Activated CD8-positive, alpha-beta T cell treated with anti-CD3 and anti-CD28 coated beads, Interleukin-2, amount 10 ng/mL, durations not matched to agents 7 days and 5 days (primary cell): ENCODE measurements at regions not wholly inside any gene's neighbourhood (a gene's known extent, or its start where the extent isn't known, plus 50 kb on each side); places are given as distances from the start of the nearest gene placed in this dataset.

Experiments
- ATAC-seq: fragments of 150-1000 bp; cut with Tn5 transposase; one replicate; pipeline ENCODE4 v1.10.0; 2021; ENCODE audit warnings: moderate library complexity
- CTCF ChIA-PET: fragments of 350-600 bp; sonication (Branson Sonifier 250); formaldehyde crosslinking; loops from one replicate; lab custom pipeline; 2021; ENCODE audit warnings: antibody characterized with exemption; lab: Charles Lee
- POLR2A ChIA-PET: fragments of 350-600 bp; sonication (Branson Sonifier 250); formaldehyde crosslinking; loops from one replicate; lab custom pipeline; 2021; ENCODE audit warnings: antibody characterized with exemption; lab: Charles Lee
- DNase-seq: peaks from one replicate; pipeline ENCODE4 v3.0.0-alpha.2; 2020
- H3K27ac Mint-ChIP-seq: one replicate; pipeline ENCODE4 v1.8.0; 2021; ENCODE audit warnings: mild to moderate bottlenecking, mixed read lengths
- H3K27me3 Mint-ChIP-seq: one replicate; pipeline ENCODE4 v1.8.0; 2021; ENCODE audit warnings: low read depth, mixed read lengths
- H3K36me3 Mint-ChIP-seq: one replicate; pipeline ENCODE4 v1.8.0; 2021; ENCODE audit warnings: low read depth, mixed read lengths
- H3K4me1 Mint-ChIP-seq: one replicate; pipeline ENCODE4 v1.8.0; 2021; ENCODE audit warnings: low read depth, mixed read lengths
- H3K4me3 Mint-ChIP-seq: one replicate; pipeline ENCODE4 v1.8.0; 2021; ENCODE audit warnings: mild to moderate bottlenecking, mixed read lengths
- H3K9me3 Mint-ChIP-seq: one replicate; pipeline ENCODE4 v1.8.0; 2022; ENCODE audit warnings: mixed read lengths; ENCODE audit not compliant: insufficient read depth

- Mint-ChIP-seq H3K27me3 (peaks cover 27% of the 10 kb centered on the region), H3K27ac (no peak overlapping the region), H3K4me3 (no peak overlapping the region), H3K36me3 (no peaks in the 10 kb centered on the region), H3K9me3 (peaks cover 3% of the 10 kb centered on the region), H3K4me1 (no peaks in the 10 kb centered on the region)
- ChIA-PET CTCF (interaction anchor here (0.8 kb wide), 1 partner anchor 11 kb away, joined by 3 read pairs; no protein-coding TSS in a partner anchor), POLR2A (no interaction called here)
- DNase-seq (no peak), ATAC-seq (no peak)
Observed at GRCh38 chr2:196442211-196442610, 197.3 kb upstream of the CCDC150 start.

DNA sequence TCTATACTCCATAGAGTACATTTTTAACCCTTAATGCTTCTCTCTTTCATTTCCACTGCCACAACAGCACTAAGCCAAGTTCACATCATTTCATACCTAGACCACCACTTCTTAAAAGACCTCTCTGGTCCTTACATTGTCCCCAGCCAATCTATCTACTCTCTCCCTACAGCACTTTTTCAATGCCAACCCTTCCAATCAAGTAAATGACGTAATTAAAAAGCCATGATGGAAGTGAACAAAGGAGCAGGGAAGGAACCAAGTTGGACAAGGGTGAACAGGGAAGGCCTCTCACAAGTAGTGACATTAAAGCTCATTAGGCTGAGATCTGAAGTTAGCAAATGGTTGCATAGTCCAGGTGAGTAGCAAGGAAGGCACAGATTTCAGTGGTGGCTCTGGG lies 195.1 kb upstream of the CCDC150 start:
- peaks cover 23% of the 10 kb centered on the region for H3K27me3 Mint-ChIP-seq
- DNase-seq: no peak
- no peak overlapping the region for H3K4me3 Mint-ChIP-seq
- no peak overlapping the region for H3K27ac Mint-ChIP-seq
- ATAC-seq: no peak
- no peaks in the 10 kb centered on the region for H3K4me1 Mint-ChIP-seq
- H3K36me3 Mint-ChIP-seq: no peaks in the 10 kb centered on the region
- ChIA-PET CTCF (interaction anchor here (0.6 to 1.7 kb wide), 2 partner anchors 9 to 345 kb away, joined by 4 to 5 read pairs; no protein-coding TSS in a partner anchor), POLR2A (no interaction called here)
- peaks cover 3% of the 10 kb centered on the region for H3K9me3 Mint-ChIP-seq

DNA sequence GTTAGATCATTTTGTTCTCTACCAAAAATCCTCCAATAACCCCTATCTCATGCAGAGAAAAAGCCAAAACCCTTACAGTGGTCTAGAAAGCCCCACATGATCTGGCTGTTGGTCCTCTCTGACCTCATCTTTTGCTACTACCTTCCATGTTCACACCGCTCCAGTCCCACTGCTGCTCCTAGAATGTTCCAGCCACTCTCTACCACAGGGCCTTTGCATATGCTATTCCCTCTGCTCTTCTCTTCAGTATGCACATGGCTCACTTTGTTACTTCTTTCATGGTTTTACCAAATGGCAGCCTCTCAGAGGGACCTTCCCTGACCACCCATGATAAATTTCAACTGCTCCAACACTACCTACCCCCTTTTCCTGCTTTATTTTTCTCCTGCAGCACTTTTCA lies 193.5 kb upstream of the CCDC150 start:
- DNase-seq: no peak
- Mint-ChIP-seq H3K27me3 (peaks cover 19% of the 10 kb centered on the region), H3K4me3 (no peak overlapping the region), H3K36me3 (no peaks in the 10 kb centered on the region), H3K27ac (no peak overlapping the region), H3K4me1 (no peaks in the 10 kb centered on the region), H3K9me3 (peaks cover 3% of the 10 kb centered on the region)
- ChIA-PET POLR2A (no interaction called here), CTCF (no interaction called here)
- ATAC-seq: no peak

DNA sequence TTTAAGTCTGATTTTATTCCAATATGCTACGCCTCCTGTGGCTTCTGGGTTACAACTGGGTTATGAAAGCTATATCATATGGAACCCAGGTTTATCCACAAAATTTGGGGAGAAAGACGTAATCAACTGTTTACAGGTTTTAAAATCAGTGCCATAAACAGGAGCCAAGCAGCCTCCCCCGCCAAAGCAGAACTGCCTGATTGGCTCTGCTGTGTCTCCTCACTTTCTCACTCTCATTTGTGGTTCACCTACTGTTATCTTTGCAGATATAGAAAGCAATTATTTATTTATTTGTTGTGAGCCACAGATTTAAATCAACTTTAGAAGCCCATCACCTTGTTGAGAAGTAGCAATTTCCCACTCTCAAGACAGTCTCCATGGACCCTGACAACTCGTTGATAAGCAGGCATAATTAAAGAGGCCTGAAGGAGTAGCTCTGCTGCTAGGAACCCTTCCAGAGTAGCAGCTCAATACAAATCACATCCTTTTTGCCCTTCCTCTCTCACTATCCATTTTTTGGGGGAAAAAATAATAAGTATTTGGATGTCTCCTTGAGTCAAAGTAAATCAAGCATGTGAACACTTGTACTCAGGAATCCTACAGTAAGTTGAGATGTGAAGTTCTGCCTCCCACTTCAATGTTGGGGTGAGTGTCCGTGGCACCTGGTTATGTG lies 191.0 kb upstream of the CCDC150 start:
- no peak overlapping the region for H3K4me3 Mint-ChIP-seq
- no peaks in the 10 kb centered on the region for H3K36me3 Mint-ChIP-seq
- H3K27me3 Mint-ChIP-seq: peaks cover 16% of the 10 kb centered on the region
- no peak overlapping the region for H3K27ac Mint-ChIP-seq
- POLR2A ChIA-PET: no interaction called here
- no peak for DNase-seq
- ATAC-seq: no peak
- peaks cover 3% of the 10 kb centered on the region for H3K4me1 Mint-ChIP-seq
- CTCF ChIA-PET: interaction anchor here (0.8 kb wide), 1 partner anchor 13 kb away, joined by 3 read pairs; no protein-coding TSS in a partner anchor
- peaks cover 3% of the 10 kb centered on the region for H3K9me3 Mint-ChIP-seq

GRCh38 chr2:196449083-196449482 lies 190.4 kb upstream of the CCDC150 start:
- ChIA-PET POLR2A (no interaction called here), CTCF (no interaction called here)
- Mint-ChIP-seq H3K9me3 (peaks cover 3% of the 10 kb centered on the region), H3K27ac (no peak overlapping the region), H3K4me3 (no peak overlapping the region), H3K27me3 (peaks cover 17% of the 10 kb centered on the region), H3K4me1 (peaks cover 5% of the 10 kb centered on the region), H3K36me3 (no peaks in the 10 kb centered on the region)
- DNase-seq (no peak), ATAC-seq (no peak)

DNA sequence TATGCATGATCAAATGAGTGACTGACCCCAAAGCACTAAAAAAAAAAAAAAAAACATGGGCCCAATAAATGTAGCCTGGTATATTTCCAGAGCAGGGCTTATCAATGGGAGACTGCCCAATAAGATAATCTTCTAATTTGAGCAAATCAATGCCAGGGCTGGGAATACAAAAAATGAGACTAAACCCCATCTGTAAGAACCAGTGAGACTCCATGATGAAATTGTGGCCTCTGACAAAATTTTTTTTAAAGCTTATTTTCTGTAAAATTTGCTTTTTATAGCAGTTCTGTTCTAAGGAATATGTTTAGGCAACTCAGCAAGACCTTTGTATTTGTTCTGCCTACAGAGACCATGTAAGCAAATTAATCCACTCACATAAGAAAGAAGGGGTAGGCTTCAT lies 186.8 kb upstream of the CCDC150 start:
- no peak for ATAC-seq

GRCh38 chr2:196453613-196454047 lies 185.9 kb upstream of the CCDC150 start:
- no peaks in the 10 kb centered on the region for H3K36me3 Mint-ChIP-seq
- DNase-seq (peak; percentile 66), ATAC-seq (peak; percentile 67)
- ChIA-PET CTCF (interaction anchor here (0.7 to 4.6 kb wide), 57 partner anchors 9 to 781 kb away, joined by 3 to 82 read pairs (median 4); partner anchors contain the start of genes CCDC150 and DNAH7), POLR2A (no interaction called here)
- H3K9me3 Mint-ChIP-seq: no peaks in the 10 kb centered on the region
- no peak overlapping the region for H3K27ac Mint-ChIP-seq
- H3K4me3 Mint-ChIP-seq: no peak overlapping the region
- peaks cover 29% of the 10 kb centered on the region for H3K27me3 Mint-ChIP-seq
- H3K4me1 Mint-ChIP-seq: peaks cover 5% of the 10 kb centered on the region

More for the DNA sequence above, 186.8 kb upstream of the CCDC150 start:
- Mint-ChIP-seq H3K9me3 (no peaks in the 10 kb centered on the region), H3K4me1 (peaks cover 5% of the 10 kb centered on the region), H3K27ac (no peak overlapping the region), H3K27me3 (peaks cover 28% of the 10 kb centered on the region), H3K4me3 (no peak overlapping the region), H3K36me3 (no peaks in the 10 kb centered on the region)
- ChIA-PET POLR2A (no interaction called here), CTCF (interaction anchor here (0.8 to 4.6 kb wide), 21 partner anchors 9 to 385 kb away, joined by 3 to 82 read pairs (median 7); partner anchors contain the start of gene DNAH7)
- DNase-seq: no peak

GRCh38 chr2:196454492-196454891 lies 185.0 kb upstream of the CCDC150 start:
- ChIA-PET CTCF (interaction anchor here (0.6 to 4.6 kb wide), 30 partner anchors 11 to 387 kb away, joined by 3 to 82 read pairs (median 5); partner anchors contain the start of gene DNAH7), POLR2A (no interaction called here)
- no peaks in the 10 kb centered on the region for H3K9me3 Mint-ChIP-seq
- no peak overlapping the region for H3K4me3 Mint-ChIP-seq
- no peak overlapping the region for H3K27ac Mint-ChIP-seq
- ATAC-seq (no peak), DNase-seq (no peak)
- peaks cover 12% of the 10 kb centered on the region for H3K4me1 Mint-ChIP-seq
- H3K27me3 Mint-ChIP-seq: peaks cover 35% of the 10 kb centered on the region
- H3K36me3 Mint-ChIP-seq: no peaks in the 10 kb centered on the region

- POLR2A ChIA-PET: no interaction called here
- Mint-ChIP-seq H3K36me3 (no peaks in the 10 kb centered on the region), H3K27ac (no peak overlapping the region), H3K4me1 (peaks cover 16% of the 10 kb centered on the region), H3K9me3 (no peaks in the 10 kb centered on the region), H3K4me3 (peak overlapping the region; percentile 1), H3K27me3 (peaks cover 60% of the 10 kb centered on the region)
- ATAC-seq: peak; percentile 42
- CTCF ChIA-PET: interaction anchor here (1.0 to 5.0 kb wide), 2 partner anchors 169 to 382 kb away, joined by 3 to 24 read pairs; no protein-coding TSS in a partner anchor
- DNase-seq: peak; percentile 31
Observed at GRCh38 chr2:196459539-196459938, 180.0 kb upstream of the CCDC150 start.

DNA sequence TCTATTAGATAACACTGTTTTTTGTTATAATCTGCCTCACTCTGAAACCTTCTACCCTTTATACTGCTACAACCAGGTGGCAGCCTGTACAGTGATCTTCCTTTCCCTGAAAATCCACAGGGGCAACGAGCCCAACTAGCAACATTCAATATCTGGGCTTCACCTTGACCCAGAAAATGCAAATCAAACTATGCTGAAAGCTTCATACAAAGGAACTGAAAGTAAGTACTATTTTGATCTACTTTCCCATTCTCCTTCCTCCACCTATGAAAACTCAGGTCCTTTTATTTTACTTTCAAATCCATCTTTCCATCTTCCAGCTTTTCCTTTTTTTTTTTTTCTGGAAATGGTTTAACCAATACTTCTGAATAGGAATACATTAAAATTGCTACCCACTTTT lies 175.8 kb upstream of the CCDC150 start:
- H3K27me3 Mint-ChIP-seq: peaks cover 57% of the 10 kb centered on the region
- CTCF ChIA-PET: interaction anchor here (3.8 kb wide), 1 partner anchor 10 kb away, joined by 22 read pairs; no protein-coding TSS in a partner anchor
- H3K27ac Mint-ChIP-seq: no peak overlapping the region
- ATAC-seq (no peak), DNase-seq (no peak)
- H3K36me3 Mint-ChIP-seq: no peaks in the 10 kb centered on the region
- H3K4me3 Mint-ChIP-seq: no peak overlapping the region
- no peaks in the 10 kb centered on the region for H3K9me3 Mint-ChIP-seq
- peaks cover 16% of the 10 kb centered on the region for H3K4me1 Mint-ChIP-seq
- POLR2A ChIA-PET: no interaction called here

DNA sequence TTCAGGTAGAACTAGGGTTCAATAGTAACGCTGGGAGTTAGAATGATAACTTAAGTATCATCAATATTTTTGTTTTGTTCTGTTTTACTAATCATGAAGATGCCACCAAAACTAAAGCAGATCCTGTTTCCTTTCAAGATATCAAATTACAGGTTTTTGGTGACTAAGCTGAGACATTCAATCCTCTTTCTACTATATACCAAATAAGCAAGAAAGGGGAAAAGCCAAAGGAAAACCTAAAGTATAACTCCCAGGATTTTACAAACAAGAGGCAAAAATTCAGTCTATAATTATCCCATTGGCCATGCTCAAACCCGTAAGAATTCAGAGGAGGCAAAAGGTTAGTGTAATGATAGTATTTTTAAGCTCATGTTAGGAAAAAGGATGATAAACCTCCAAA lies 175.2 kb upstream of the CCDC150 start:
- CTCF ChIA-PET: interaction anchor here (3.8 kb wide), 1 partner anchor 11 kb away, joined by 22 read pairs; no protein-coding TSS in a partner anchor

GRCh38 chr2:196466581-196466980 lies 172.9 kb upstream of the CCDC150 start:
- CTCF ChIA-PET: interaction anchor here (1.2 to 3.8 kb wide), 2 partner anchors 13 to 389 kb away, joined by 4 to 22 read pairs; no protein-coding TSS in a partner anchor
- Mint-ChIP-seq H3K27me3 (peaks cover 36% of the 10 kb centered on the region), H3K4me1 (no peaks in the 10 kb centered on the region), H3K4me3 (no peak overlapping the region), H3K36me3 (no peaks in the 10 kb centered on the region), H3K27ac (no peak overlapping the region), H3K9me3 (no peaks in the 10 kb centered on the region)
- ATAC-seq: no peak
- DNase-seq: no peak
- POLR2A ChIA-PET: no interaction called here

More for the DNA sequence above, 175.2 kb upstream of the CCDC150 start:
- no peaks in the 10 kb centered on the region for H3K36me3 Mint-ChIP-seq
- H3K27me3 Mint-ChIP-seq: peaks cover 55% of the 10 kb centered on the region
- ATAC-seq (no peak), DNase-seq (no peak)
- POLR2A ChIA-PET: no interaction called here
- H3K4me1 Mint-ChIP-seq: peaks cover 10% of the 10 kb centered on the region
- H3K27ac Mint-ChIP-seq: no peak overlapping the region
- H3K9me3 Mint-ChIP-seq: no peaks in the 10 kb centered on the region
- no peak overlapping the region for H3K4me3 Mint-ChIP-seq
